NOMO-1 treated with DMSO at 0.1 percent for 48 hours (cell line): ENCODE measurements at regions not wholly inside any gene's neighbourhood (a gene's known extent, or its start where the extent isn't known, plus 50 kb on each side); places are given as distances from the start of the nearest gene placed in this dataset.

ENCODE experiments used
- DNase-seq: peaks from one replicate; lab custom pipeline; 2025; ENCODE audit not compliant: unreplicated experiment; lab: John Stamatoyannopoulos, UW

- DNase-seq = no peak
Observed at GRCh38 chr7:155138204-155138603, 68.1 kb downstream of the HTR5A start.

GRCh38 chr7:155141562-155141961, 71.4 kb downstream of the HTR5A start:
- no peak for DNase-seq

- DNase-seq = no peak
Observed at GRCh38 chr7:155143381-155143780, 73.3 kb downstream of the HTR5A start.

- DNase-seq = no peak
Observed at GRCh38 chr7:155144371-155144770, 74.2 kb downstream of the HTR5A start.

GRCh38 chr7:155145477-155146255, 75.5 kb downstream of the HTR5A start:
- no peak for DNase-seq

- no peak for DNase-seq
Observed at GRCh38 chr7:155147172-155147571, 77.0 kb downstream of the HTR5A start.

- DNase-seq = no peak
Observed at GRCh38 chr7:155147624-155148023, 77.5 kb downstream of the HTR5A start.

GRCh38 chr7:155153676-155154075, 83.6 kb downstream of the HTR5A start:
- no peak for DNase-seq

GRCh38 chr7:155154586-155154985, 84.5 kb downstream of the HTR5A start:
- no peak for DNase-seq

GRCh38 chr7:155161690-155162089, 91.6 kb downstream of the HTR5A start:
- DNase-seq = no peak

- DNase-seq = no peak
Observed at GRCh38 chr7:155162422-155162821, 92.3 kb downstream of the HTR5A start.

GRCh38 chr7:155163696-155164095, 93.6 kb downstream of the HTR5A start:
- DNase-seq = no peak

- DNase-seq = no peak
Observed at GRCh38 chr7:155164316-155164715, 94.2 kb downstream of the HTR5A start.

GRCh38 chr7:155166108-155166507, 96.0 kb downstream of the HTR5A start:
- DNase-seq = no peak

- DNase-seq = peak; percentile 55
Observed at GRCh38 chr7:155166673-155167370, 96.7 kb downstream of the HTR5A start.

GRCh38 chr7:155167706-155168365, 97.7 kb downstream of the HTR5A start:
- DNase-seq = no peak

- DNase-seq = no peak
Observed at GRCh38 chr7:155168597-155169480, 98.7 kb downstream of the HTR5A start.

- no peak for DNase-seq
Observed at GRCh38 chr7:155169498-155170065, 99.5 kb downstream of the HTR5A start.

GRCh38 chr7:155170331-155170730, 100.2 kb downstream of the HTR5A start:
- no peak for DNase-seq

- DNase-seq = no peak
Observed at GRCh38 chr7:155172141-155172540, 102.0 kb downstream of the HTR5A start.

- no peak for DNase-seq
Observed at GRCh38 chr7:155173905-155174304, 103.8 kb downstream of the HTR5A start.
